CD4-positive, alpha-beta T cell treated with Interleukin-17A for 4 hours (primary cell): ENCODE measurements at regions not wholly inside any gene's neighbourhood (a gene's known extent, or its start where the extent isn't known, plus 50 kb on each side); places are given as distances from the start of the nearest gene placed in this dataset.
A peak's percentile ranks its signal among the peaks of the same experiment; 100 is the strongest.
"Not testable (repeated sequence)": the region's sequence is repeated elsewhere in the genome, so short reads cannot be mapped to it uniquely, and the experiment has no call there.

ENCODE experiments used
- DNase-seq: peaks from one replicate; pipeline ENCODE4 v3.0.0-alpha.2; 2020; ENCODE audit warnings: mixed read lengths

- DNase-seq = no peak
Measured at GRCh38 chr2:12533337-12534005, 183.3 kb upstream of the TRIB2 start.

GRCh38 chr2:12534646-12535263, 182.0 kb upstream of the TRIB2 start:
- no peak for DNase-seq

DNA sequence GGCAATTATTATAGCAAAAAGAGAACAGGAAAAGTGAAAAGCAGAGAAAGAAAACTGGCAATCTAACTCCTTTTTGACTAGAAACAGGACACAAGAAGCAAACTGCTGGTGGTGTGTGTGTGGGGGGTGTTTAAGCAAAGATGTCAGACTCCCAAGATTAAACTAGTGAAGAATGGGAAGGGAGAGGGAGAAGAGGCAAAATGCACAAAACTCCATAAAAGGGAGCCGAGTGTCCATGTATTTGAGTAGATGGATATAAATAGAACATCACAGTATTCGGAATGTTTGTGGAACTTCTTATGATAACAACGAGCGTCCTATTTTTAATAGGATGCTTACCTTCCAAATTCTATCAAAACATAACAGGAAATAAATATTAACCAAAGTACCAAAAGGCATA, 179.8 kb upstream of the TRIB2 start:
- no peak for DNase-seq

- DNase-seq = no peak
Measured at GRCh38 chr2:12538138-12538694, 178.5 kb upstream of the TRIB2 start.

DNA sequence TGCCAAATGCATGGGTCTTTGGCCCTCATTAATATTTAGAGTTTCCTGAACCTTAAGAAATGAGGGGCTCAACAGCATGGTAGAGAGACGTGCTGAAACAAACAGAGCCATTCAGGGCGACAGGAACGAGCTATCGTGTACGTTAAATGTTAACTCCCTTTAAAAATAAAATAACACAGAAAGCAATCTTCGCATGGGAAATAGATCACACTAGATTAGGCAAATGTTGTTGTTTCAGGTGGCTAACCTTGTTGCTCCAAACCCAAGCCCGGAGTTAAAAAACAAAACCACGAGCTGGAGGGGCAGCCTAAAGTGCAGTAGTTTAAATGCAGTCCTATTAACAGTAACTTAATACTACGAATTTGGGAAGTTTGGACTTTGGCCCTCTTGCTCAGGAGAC, 177.4 kb upstream of the TRIB2 start:
- no peak for DNase-seq

DNA sequence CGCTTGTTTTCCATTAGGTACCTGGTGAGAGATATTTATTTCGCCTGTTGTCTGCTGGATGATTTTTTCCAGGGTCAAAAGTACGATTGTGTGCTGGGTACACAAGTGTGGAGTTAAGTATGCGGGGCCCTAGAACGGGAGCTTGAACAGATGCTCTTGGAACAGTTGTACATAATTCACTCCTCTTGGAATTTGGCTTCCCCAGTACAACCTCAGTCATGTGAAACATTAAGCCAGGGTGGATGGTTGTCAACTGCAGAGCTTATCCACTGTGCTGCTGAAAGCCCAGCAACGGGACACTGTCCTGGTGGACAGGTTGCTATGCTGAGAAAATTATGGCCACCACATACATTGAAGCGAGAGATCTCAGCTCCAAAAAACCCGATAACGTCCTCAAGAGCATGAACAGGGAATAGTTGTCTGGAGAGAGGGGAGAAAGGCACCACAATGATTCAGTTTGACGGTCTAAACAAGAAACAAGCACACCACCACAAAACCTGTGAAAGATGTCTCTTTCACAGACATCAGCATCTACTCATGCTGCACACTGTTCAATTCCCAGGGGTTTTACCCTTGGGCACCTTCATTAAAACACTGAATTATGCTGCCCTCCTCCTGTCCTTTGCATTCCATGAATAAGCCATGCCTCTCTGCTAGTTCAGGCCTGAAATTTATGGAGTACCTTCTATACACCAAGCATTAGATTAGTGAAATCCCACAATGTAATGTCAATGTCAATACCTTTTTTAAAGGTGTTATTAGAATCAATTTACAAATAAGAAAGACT, 176.8 kb upstream of the TRIB2 start:
- DNase-seq = no peak

DNA sequence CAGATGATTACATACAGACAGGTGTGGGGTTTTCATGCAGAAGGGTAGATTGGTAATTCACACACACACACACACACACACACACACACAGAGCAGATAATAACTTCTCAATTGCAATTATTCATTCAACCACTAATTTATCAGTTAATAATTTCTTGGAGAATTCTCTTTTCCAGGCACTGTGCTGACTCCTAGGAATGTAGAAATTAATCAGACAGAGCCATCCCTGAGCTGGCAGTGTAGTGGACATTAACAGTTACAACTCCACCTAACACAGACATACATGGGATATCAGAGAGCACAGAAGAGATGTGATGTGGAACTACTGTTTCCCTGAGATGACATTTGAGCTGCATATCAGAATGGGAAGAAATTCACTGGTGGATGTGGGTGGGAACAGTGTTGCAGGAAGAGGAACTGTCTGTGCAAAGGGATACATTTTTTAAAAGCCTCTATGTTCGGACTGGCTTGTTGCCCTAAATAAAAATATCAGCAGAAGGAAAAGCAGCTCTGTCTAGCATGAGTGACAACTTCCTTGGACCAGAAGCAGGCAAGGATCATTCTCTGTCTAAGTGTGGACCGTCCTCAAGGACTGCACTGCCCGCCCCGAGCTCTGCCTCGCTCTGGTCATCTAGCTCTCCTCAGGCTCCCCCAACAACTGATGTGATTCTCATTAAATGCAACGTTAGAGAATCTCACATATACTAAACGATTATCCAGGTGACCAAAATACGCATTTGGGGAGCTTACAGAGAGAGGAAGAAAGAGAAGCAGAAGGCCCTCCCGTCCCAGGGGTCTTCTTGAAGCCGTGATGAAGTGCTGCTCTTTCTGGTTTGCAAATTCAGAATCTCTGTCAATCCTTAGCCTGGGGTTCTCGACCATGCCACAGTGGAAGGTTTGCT, 173.4 kb upstream of the TRIB2 start:
- DNase-seq = no peak

- DNase-seq = no peak
Measured at GRCh38 chr2:12543978-12544558, 172.7 kb upstream of the TRIB2 start.

DNA sequence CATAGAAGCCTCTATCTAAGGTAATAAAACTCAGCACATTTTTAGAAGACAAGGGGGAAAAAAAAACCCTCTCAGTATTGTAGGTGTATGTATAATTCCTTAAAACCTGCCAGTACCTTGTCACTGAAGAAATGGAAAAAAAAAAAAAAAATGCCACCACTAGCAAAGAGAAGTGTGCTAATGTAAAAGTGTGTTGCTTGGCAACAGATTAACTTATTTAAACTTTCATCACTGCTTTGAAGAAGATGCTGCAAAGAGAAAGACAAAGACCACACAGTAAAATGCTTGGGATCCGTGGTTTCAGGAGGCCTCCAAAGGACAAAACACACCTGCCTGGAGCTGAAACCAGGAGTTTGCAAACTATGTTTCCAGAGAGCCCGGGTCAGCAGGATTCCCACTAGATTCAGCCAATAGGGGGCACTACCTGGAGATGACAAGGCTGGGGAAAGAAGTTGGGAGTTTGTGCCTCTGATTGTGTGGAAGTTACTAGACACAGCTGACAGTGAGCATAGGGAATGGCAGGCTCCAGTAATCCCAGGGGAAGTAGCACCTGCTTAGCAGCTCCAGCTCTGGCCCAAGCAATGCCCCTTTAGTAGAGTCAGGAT, 169.1 kb upstream of the TRIB2 start:
- DNase-seq = no peak

- DNase-seq = no peak
Measured at GRCh38 chr2:12548906-12549305, 167.8 kb upstream of the TRIB2 start.

- DNase-seq = no peak
Measured at GRCh38 chr2:12549641-12550040, 167.1 kb upstream of the TRIB2 start.

- DNase-seq = no peak
Measured at GRCh38 chr2:12552092-12552491, 164.6 kb upstream of the TRIB2 start.

GRCh38 chr2:12554224-12555011, 162.3 kb upstream of the TRIB2 start:
- DNase-seq = no peak

- peak; percentile 40 for DNase-seq
Measured at GRCh38 chr2:12555012-12555645, 161.6 kb upstream of the TRIB2 start.

DNA sequence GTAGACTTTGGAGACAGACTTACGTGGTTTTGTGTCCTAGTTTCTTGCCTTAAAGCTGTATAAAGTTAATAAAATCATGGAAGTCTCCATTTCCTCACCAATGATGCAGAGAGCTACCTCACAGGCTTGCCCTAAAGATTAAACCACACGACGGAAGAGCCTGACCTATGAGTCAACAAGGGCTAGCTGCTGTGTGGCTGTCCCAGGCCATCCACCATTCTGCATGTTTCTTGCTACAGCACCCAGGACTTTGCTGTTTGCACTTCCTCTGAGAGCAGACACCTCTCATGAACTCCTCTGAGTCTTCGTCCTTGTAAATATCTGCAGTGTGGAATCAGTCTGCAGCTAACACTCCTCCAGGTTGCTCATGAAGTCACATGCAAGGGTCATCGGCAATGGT, 160.0 kb upstream of the TRIB2 start:
- peak; percentile 58 for DNase-seq

DNA sequence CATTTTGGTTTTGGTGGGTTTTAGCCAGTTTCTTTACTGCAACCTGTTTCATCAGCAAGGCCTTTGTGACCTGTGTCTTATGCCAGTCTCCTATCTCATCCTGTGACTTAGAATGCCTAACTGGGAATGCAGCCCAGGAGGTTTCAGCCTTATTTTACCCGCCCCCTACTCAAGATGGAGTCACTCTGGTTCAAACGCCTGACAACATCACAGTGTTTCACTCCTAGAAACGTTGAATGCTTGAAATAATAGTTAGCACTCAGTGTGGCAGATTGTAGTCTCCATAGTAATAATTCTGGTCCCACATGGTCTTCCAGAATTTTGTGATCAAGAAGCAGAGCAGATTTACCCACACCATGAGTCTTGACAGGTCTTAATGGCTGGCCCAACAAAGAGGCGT, 159.0 kb upstream of the TRIB2 start:
- no peak for DNase-seq

- DNase-seq = no peak
Measured at GRCh38 chr2:12558519-12558918, 158.2 kb upstream of the TRIB2 start.

DNA sequence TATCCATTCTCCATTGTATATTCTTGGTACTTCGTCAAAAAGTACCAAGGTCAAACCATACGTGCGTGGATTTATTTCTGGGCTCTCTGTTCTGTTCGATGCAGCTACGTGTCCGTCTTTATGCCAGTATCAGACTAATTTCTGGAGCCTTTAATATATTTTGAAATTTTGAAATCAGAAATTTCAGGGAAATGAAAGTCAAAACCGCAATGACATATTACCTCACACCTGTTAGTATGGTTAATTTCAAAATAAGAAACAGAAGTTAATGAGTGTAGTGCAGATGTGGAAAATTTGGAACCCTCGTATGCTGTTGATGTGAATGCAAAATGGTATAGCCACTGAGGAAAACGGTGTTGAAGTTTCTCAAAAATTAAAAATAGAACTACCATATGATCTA, 156.1 kb upstream of the TRIB2 start:
- no peak for DNase-seq

- no peak for DNase-seq
Measured at GRCh38 chr2:12567411-12567810, 149.3 kb upstream of the TRIB2 start.

DNA sequence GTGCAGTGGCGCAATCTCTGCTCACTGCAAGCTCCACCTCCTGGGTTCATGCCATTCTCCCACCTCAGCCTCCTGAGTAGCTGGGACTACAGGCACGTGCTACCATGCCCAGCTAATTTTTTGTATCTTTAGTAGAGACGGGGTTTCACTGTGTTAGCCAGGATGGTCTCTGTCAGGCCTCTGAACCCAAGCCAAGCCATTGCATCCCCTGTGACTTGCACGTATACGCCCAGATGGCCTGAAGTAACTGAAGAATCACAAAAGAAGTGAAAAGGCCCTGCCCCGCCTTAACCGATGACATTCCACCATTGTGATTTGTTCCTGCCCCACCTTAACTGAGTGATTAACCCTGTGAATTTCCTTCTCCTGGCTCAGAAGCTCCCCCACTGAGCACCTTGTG, 147.2 kb upstream of the TRIB2 start:
- DNase-seq = not testable (repeated sequence)

DNA sequence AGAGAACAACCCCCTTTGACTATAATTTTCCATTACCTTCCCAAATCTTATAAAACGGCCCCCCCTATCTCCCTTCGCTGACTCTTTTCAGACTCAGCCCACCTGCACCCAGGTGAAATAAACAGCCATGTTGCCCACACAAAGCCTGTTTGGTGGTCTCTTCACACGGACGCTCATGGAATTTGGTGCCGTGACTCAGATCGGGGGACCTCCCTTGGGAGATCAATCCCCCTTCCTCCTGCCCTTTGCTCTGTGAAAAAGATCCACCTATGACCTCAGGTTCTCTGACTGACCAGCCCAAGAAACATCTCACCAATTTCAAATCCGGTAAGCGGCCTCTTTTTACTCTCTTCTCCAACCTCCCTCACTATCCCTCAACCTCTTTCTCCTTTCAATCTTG, 146.8 kb upstream of the TRIB2 start:
- DNase-seq = not testable (repeated sequence)
